Activated naive CD4-positive, alpha-beta T cell treated with anti-CD3 and anti-CD28 coated beads, Interleukin-2, amount 10 ng/mL, durations not matched to agents 7 days and 5 days (primary cell): ENCODE measurements at regions not wholly inside any gene's neighbourhood (a gene's known extent, or its start where the extent isn't known, plus 50 kb on each side); places are given as distances from the start of the nearest gene placed in this dataset.
"Not testable (repeated sequence)": the region's sequence is repeated elsewhere in the genome, so short reads cannot be mapped to it uniquely, and the experiment has no call there.

Experiments used
- CTCF ChIA-PET: fragments of 350-600 bp; sonication (Branson Sonifier 250); formaldehyde crosslinking; loops from one replicate; lab custom pipeline; 2021; ENCODE audit warnings: antibody characterized with exemption; lab: Charles Lee
- DNase-seq: peaks from one replicate; pipeline ENCODE4 v3.0.0-alpha.2; 2020
- H3K27ac Mint-ChIP-seq: one replicate; pipeline ENCODE4 v1.8.0; 2021; ENCODE audit warnings: mild to moderate bottlenecking, moderate library complexity, mixed read lengths
- H3K27me3 Mint-ChIP-seq: one replicate; pipeline ENCODE4 v1.8.0; 2021; ENCODE audit warnings: mild to moderate bottlenecking, mixed read lengths
- H3K36me3 Mint-ChIP-seq: one replicate; pipeline ENCODE4 v1.8.0; 2021; ENCODE audit warnings: mixed read lengths
- H3K4me1 Mint-ChIP-seq: one replicate; pipeline ENCODE4 v1.8.0; 2021; ENCODE audit warnings: mixed read lengths
- H3K4me3 Mint-ChIP-seq: one replicate; pipeline ENCODE4 v1.8.0; 2021; ENCODE audit warnings: mild to moderate bottlenecking, moderate library complexity, mixed read lengths
- H3K9me3 Mint-ChIP-seq: one replicate; pipeline ENCODE4 v1.8.0; 2021; ENCODE audit warnings: mixed read lengths

DNA sequence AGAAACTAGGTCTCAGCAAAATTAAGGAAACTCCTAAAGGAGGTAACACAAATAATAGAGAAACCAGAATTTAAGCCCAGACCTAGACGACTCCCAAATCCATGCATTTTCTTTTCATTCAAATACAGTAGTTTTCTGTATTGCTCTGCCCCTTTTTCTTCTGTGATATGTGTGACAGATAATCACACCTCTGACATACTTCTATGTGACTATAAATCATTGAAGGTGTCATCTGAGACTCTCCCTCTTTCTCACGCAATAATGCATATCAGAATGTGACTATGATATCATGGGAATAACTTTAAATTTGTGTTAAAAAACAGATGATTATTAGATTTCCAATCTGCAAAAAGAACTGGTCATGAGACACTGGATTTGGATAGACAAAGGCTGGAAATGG lies 143.0 kb upstream of the ELAC2 start:
- CTCF ChIA-PET = no interaction called here

DNA sequence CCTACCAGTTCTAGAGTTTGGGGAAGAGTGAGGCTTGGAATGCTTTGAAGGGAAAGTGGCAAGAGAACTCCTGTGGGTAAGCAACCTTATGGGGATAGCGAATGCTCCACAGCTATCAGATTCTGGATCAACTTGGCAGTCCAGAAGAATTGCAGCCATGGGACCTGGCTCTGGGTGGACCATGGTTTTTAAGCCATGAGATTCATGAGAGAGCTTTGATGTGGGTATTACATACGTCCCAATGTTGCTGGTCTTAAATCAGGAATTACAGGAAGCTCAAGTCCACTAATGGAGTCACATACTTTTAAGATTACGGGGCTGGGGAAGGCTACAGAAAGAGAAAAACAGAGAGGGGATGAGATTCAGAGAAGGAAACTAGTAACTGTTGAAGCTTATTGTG lies 142.5 kb upstream of the ELAC2 start:
- H3K4me3 Mint-ChIP-seq = no peak overlapping the region
- H3K4me1 Mint-ChIP-seq = no peaks in the 10 kb centered on the region
- CTCF ChIA-PET = no interaction called here
- H3K36me3 Mint-ChIP-seq = no peaks in the 10 kb centered on the region
- DNase-seq = no peak
- H3K27me3 Mint-ChIP-seq = no peaks in the 10 kb centered on the region
- H3K9me3 Mint-ChIP-seq = no peaks in the 10 kb centered on the region
- H3K27ac Mint-ChIP-seq = no peak overlapping the region

More for the DNA sequence above, 143.0 kb upstream of the ELAC2 start:
- H3K36me3 Mint-ChIP-seq = no peaks in the 10 kb centered on the region
- no peak overlapping the region for H3K27ac Mint-ChIP-seq
- no peaks in the 10 kb centered on the region for H3K9me3 Mint-ChIP-seq
- no peaks in the 10 kb centered on the region for H3K4me1 Mint-ChIP-seq
- no peak overlapping the region for H3K4me3 Mint-ChIP-seq
- no peaks in the 10 kb centered on the region for H3K27me3 Mint-ChIP-seq
- no peak for DNase-seq

DNA sequence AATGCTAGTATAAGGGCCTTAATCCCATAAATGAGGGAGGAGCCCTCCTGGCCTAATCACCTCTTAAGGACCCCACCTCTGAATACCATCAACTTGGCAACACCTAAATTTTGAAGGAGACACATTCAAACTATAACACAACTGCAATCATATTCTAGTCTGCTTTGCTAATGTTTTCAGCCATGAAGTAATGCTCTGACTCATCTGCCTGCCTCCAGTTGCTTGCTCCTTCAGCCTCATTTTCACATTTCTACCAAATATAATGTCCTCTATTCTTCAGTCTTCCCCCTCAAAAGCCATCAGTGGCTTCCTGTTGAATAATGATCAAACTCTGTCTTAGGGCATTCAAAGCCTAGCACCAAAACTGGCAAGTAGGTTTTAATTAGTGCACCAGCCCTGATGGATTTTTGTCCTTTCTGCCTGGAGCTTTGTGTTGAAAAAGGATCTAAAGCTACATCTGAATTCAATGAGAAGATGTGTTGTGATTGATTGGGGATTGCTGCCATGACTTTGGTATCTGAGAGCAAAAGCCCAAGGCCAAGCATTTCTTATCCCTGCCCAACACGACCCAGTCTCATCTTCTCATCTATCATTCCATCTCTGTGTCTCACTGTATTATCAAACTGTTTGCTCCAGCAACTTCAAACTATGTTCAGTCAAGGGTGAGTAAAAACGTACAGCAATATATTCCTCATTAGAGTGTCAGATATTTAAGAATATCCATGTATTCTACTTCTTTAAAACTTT lies 140.8 kb upstream of the ELAC2 start:
- H3K36me3 Mint-ChIP-seq = no peaks in the 10 kb centered on the region
- CTCF ChIA-PET = no interaction called here

DNA sequence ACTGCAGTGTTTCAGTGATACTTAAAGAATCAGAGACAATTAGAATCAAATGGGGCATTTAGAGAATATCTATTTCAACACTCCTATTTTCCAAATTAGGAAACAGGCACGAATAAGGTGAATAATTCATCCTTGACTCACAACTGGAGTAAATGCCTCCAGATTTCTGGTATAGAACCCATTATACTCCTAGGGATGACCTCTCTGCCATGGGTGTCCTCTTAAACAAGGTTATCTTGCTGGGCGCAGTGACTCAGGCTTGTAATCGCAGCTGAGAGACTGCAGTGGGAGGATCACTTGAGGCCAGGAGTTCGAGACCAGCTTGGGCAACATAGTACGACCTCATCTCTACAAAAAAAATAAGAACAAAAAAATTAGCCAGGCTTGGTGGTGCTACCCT lies 139.8 kb upstream of the ELAC2 start:
- Mint-ChIP-seq H3K36me3 (no peaks in the 10 kb centered on the region), H3K27me3 (no peaks in the 10 kb centered on the region), H3K4me1 (no peaks in the 10 kb centered on the region), H3K27ac (no peak overlapping the region), H3K9me3 (no peaks in the 10 kb centered on the region), H3K4me3 (no peak overlapping the region)
- CTCF ChIA-PET = no interaction called here
- DNase-seq = no peak

More for the DNA sequence above, 140.8 kb upstream of the ELAC2 start:
- Mint-ChIP-seq H3K4me3 (no peak overlapping the region), H3K27me3 (no peaks in the 10 kb centered on the region), H3K27ac (no peak overlapping the region), H3K4me1 (no peaks in the 10 kb centered on the region), H3K9me3 (no peaks in the 10 kb centered on the region)
- DNase-seq = no peak

DNA sequence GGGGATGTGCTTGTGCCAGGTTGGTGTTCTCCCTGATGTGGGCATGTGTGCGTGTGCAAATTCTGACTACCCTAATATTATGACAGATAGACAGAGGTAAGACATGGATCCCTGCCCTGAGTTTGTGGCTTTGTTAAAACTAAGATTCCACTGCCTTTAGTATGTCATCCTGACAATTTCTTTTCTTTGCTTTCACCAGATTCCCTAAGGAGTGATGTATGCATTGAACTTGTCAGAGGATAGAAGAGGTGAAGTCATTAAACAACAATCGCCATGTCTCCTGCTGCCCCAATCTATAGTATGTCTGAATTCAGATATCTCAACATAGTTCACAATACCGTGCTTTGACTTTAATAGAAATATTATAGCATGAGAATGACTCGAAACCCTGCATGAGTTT lies 137.1 kb upstream of the ELAC2 start:
- Mint-ChIP-seq H3K27me3 (no peaks in the 10 kb centered on the region), H3K4me3 (no peak overlapping the region), H3K27ac (no peak overlapping the region), H3K36me3 (no peaks in the 10 kb centered on the region), H3K9me3 (no peaks in the 10 kb centered on the region), H3K4me1 (no peaks in the 10 kb centered on the region)
- DNase-seq = no peak
- CTCF ChIA-PET = no interaction called here

DNA sequence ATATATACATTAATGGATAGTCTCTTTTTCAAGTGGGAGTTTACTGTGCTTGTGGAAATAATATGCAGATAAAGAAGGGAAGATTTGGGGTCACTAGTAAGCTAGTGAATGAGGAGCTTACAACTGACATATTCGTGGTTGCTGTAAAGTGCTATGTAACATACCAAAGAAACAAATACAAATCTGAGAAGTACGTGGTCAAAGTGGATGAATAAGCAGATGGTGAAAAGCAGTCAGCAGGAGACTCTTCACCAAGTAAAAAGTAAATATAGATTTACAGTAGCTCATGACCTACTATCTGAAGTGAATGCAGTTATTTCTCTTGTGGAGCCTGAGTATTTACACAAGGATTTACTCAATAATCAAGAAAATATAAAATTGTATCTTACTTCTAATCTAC lies 136.6 kb upstream of the ELAC2 start:
- no peaks in the 10 kb centered on the region for H3K27me3 Mint-ChIP-seq
- H3K4me3 Mint-ChIP-seq = no peak overlapping the region
- CTCF ChIA-PET = no interaction called here
- no peak for DNase-seq
- no peaks in the 10 kb centered on the region for H3K36me3 Mint-ChIP-seq
- no peaks in the 10 kb centered on the region for H3K9me3 Mint-ChIP-seq
- H3K4me1 Mint-ChIP-seq = no peaks in the 10 kb centered on the region
- no peak overlapping the region for H3K27ac Mint-ChIP-seq

DNA sequence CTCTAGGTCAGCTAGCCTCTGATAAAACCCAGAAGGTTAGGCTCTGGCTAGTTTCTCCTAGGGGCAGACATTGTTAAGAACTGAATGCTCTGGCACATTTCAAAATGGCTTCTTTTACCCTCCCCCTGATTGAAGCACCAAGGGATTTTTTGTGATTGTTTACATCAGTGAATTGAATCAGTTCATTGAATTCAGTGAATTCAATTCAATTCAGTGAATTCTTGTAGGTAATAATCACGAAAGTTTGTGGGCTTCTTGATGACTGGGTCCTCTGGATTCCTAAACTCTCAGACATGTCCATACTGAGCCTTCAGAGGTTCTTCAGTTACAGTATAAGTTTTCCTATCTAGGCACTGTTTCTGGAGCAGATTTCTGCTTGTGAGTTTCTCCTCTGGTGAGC lies 135.2 kb upstream of the ELAC2 start:
- Mint-ChIP-seq H3K27me3 (no peaks in the 10 kb centered on the region), H3K4me3 (no peak overlapping the region), H3K36me3 (no peaks in the 10 kb centered on the region), H3K9me3 (no peaks in the 10 kb centered on the region), H3K27ac (no peak overlapping the region), H3K4me1 (no peaks in the 10 kb centered on the region)
- CTCF ChIA-PET = no interaction called here
- DNase-seq = no peak

DNA sequence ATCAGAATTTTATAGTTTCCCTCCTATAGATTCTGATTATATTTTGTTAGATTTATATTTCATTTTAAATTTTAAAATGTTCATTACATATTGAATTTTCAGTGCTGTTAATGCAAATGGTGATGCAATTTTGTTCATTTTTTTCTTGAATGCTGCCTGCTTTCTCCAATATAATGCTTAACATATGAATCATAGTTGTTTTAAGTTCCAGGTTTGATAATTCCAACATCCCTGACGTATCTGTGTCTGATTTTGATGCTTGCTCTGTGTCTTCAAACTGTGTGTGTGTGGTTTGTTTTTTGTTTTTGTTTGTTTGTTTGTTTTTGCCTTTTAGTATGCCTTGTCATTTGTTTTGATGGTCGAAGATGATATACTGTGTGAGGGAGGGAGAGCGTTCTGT lies 134.7 kb upstream of the ELAC2 start:
- no peaks in the 10 kb centered on the region for H3K4me1 Mint-ChIP-seq
- H3K27ac Mint-ChIP-seq = no peak overlapping the region
- H3K27me3 Mint-ChIP-seq = no peaks in the 10 kb centered on the region
- no peak for DNase-seq
- H3K4me3 Mint-ChIP-seq = no peak overlapping the region
- no peaks in the 10 kb centered on the region for H3K36me3 Mint-ChIP-seq
- H3K9me3 Mint-ChIP-seq = no peaks in the 10 kb centered on the region
- CTCF ChIA-PET = no interaction called here

DNA sequence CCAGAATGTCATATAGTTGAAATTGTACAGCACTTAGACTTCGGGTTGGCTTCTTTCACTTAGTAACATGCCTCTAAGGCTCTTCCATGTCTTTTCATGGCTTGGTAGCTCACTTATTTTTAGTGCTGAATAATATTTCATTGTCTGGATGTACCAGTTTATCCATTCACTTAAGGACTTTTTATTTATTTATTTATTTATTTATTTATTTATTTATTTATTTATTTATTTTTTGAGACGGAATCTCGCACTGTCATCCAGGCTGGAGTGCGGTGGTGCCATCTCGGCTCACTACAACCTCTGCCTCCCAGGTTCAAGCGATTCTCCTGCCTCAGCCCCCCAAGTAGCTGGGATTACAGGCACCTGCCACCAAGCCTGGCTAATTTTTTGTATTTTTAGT lies 132.9 kb upstream of the ELAC2 start:
- DNase-seq, H3K4me3 Mint-ChIP-seq, H3K4me1 Mint-ChIP-seq, H3K36me3 Mint-ChIP-seq, CTCF ChIA-PET, H3K27me3 Mint-ChIP-seq, H3K27ac Mint-ChIP-seq, H3K9me3 Mint-ChIP-seq: not testable (repeated sequence)

DNA sequence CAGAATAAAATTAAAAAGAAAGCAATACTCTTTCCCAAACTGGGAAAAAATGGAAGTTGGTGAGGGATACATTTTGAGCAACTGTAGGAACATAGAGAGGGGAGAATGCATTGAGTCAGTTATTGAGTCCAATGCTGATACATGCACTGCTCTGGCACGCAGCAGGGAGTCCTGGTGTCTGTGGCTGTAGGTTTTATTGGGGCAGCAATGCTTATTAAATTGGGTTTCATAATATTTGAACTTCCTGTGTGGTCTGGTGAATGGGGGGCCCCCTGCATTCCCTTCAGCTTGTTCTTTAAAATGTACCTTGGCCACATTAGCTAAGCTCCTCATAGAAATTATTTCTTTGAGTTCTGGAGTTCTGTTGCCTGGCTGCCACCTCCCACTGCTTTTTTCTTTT lies 125.2 kb upstream of the ELAC2 start:
- no peak for DNase-seq
- Mint-ChIP-seq H3K4me3 (no peak overlapping the region), H3K9me3 (peaks cover 10% of the 10 kb centered on the region), H3K27ac (no peak overlapping the region), H3K4me1 (no peaks in the 10 kb centered on the region), H3K27me3 (no peaks in the 10 kb centered on the region), H3K36me3 (no peaks in the 10 kb centered on the region)
- CTCF ChIA-PET = interaction anchor here (0.7 kb wide), 1 partner anchor 1356 kb away, joined by 3 read pairs; no protein-coding TSS in a partner anchor

DNA sequence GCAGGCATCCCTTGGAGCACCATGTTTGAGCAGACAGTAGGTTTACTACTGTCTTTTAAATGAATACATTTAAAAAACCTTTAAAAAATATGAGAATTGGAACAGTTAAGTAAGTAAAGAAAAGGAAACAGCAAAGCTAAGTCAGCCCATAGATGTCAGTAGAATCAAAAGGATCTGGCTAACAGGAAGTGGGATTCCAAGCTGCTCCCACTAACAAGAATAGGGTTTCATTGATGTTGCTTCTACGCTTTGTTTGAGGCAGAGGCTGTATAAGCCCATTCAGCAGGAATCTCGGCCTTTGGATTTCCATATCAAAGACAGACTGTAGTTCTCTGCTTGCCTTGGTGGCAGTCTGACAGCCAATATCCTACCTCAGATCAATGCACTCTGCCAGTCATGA lies 122.9 kb upstream of the ELAC2 start:
- Mint-ChIP-seq H3K4me3 (no peak overlapping the region), H3K27me3 (no peaks in the 10 kb centered on the region), H3K27ac (no peak overlapping the region), H3K36me3 (no peaks in the 10 kb centered on the region), H3K9me3 (peaks cover 17% of the 10 kb centered on the region), H3K4me1 (no peaks in the 10 kb centered on the region)
- CTCF ChIA-PET = no interaction called here
- DNase-seq = no peak

DNA sequence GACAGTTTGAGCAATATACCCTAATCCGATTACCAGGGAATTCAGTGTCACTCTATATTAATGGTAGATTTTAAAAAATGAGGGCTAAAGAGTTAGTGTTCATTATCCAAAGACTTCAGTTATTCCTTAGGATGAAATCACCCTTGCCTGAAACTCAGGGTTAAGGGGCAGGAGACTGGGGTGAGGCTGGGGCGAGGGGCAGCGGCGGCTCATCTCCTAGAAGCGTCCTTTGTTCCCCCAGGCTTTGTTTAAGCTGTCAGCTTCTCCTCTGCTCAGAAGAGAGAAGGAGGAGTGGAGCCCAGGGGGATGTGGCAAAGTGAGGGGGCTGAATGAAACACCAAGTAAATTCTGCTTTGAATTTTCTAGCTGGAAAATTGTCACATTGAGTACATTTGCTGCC lies 117.7 kb upstream of the ELAC2 start:
- H3K27ac Mint-ChIP-seq = no peak overlapping the region
- H3K9me3 Mint-ChIP-seq = peaks cover 17% of the 10 kb centered on the region
- no peaks in the 10 kb centered on the region for H3K36me3 Mint-ChIP-seq
- no peak for DNase-seq
- H3K4me1 Mint-ChIP-seq = no peaks in the 10 kb centered on the region
- no peaks in the 10 kb centered on the region for H3K27me3 Mint-ChIP-seq
- H3K4me3 Mint-ChIP-seq = no peak overlapping the region
- CTCF ChIA-PET = no interaction called here

DNA sequence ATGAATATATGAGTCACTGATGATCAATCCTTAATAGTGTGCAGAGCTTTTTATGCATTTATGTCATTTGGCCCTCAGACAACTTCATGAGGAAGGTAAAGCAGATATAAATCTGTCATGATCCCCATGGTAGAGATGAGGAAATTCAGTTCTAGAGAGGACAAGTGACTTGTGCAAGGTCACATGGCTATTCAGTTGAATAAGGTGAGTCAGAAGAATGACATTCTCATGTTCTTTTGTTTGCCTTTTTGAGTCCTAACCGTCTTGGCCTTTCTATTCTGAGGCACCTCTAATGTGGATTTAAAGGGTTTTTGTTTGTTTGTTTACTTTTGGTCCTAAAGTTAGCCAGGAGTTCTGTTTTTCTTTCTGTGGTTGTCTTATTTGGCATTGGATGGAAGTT lies 116.2 kb upstream of the ELAC2 start:
- peaks cover 13% of the 10 kb centered on the region for H3K9me3 Mint-ChIP-seq
- CTCF ChIA-PET = no interaction called here
- no peak for DNase-seq

DNA sequence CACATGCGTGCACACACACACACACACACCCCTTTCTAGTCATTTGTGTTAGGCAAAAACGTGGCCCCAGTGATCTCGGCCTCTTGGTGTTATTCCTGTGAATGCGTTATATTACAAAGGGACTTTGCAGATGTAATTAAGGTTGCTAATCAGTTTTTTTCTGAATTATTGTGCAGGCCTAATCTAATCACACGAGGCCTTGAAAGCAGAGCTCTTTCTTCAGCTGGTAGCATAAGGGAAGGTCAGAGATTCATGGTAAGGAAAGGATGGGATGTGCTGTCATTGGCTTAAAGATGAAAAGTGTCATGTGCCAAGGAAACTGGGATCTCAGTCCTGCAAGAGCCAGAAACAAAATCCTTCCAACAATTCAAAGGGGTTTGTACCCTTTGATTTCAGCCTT lies 113.4 kb upstream of the ELAC2 start:
- CTCF ChIA-PET = no interaction called here

More for the DNA sequence above, 116.2 kb upstream of the ELAC2 start:
- H3K27ac Mint-ChIP-seq = no peak overlapping the region
- H3K27me3 Mint-ChIP-seq = no peaks in the 10 kb centered on the region
- no peaks in the 10 kb centered on the region for H3K36me3 Mint-ChIP-seq
- no peaks in the 10 kb centered on the region for H3K4me1 Mint-ChIP-seq
- H3K4me3 Mint-ChIP-seq = no peak overlapping the region

DNA sequence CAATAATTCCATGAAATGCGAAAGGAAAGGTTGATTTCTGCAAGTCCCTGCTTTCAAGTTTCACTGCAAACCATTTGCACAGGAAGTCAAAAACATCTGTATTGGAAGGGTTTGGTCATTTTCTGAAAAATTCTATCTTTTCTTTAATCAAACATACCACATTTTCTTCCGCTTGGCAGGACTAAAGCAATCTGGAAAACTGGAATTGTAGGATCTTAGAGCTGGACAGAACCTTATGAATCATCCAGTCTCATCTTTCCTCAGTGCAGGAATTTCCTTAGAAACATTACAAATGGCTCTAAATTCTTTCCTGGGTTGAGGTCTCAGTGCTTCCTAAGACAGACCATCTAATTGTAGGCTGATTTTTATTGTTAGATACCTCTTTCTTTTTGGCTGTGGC lies 111.5 kb upstream of the ELAC2 start:
- Mint-ChIP-seq H3K4me3 (no peak overlapping the region), H3K36me3 (no peaks in the 10 kb centered on the region), H3K27me3 (no peaks in the 10 kb centered on the region), H3K9me3 (no peaks in the 10 kb centered on the region), H3K27ac (no peak overlapping the region), H3K4me1 (no peaks in the 10 kb centered on the region)
- no peak for DNase-seq
- CTCF ChIA-PET = no interaction called here

More for the DNA sequence above, 113.4 kb upstream of the ELAC2 start:
- Mint-ChIP-seq H3K27ac (no peak overlapping the region), H3K27me3 (no peaks in the 10 kb centered on the region), H3K4me3 (no peak overlapping the region), H3K36me3 (no peaks in the 10 kb centered on the region), H3K4me1 (no peaks in the 10 kb centered on the region), H3K9me3 (no peaks in the 10 kb centered on the region)
- DNase-seq = no peak
